ENCODE measurements at regions not wholly inside any gene's neighbourhood (a gene's known extent, or its start where the extent isn't known, plus 50 kb on each side); places are given as distances from the start of the nearest gene placed in this dataset.

GRCh38 chr2:128439031-128439790 is 120.5 kb upstream of the HS6ST1 start:
- no peak overlapping the region for H2AFZ ChIP-seq
- H3K27ac ChIP-seq, result no peak overlapping the region
- TF ChIP-seq EZH2phosphoT487 (IDR thresholded peaks at IDR 0.05; ENCODE audit: low read depth, severe bottlenecking, unreplicated experiment), result no peak
- TF ChIP-seq CTCF (IDR thresholded peaks at IDR 0.05; ENCODE audit: poor library complexity), result no peak
- no peak for TF ChIP-seq EZH2 (IDR thresholded peaks at IDR 0.05; ENCODE audit: borderline replicate concordance)
- no peaks in the 10 kb centered on the region for H3K36me3 ChIP-seq (replicated peaks; ENCODE audit: insufficient read depth, low read depth)
- peaks cover 19% of the 10 kb centered on the region for H3K4me1 ChIP-seq (ENCODE audit: insufficient read depth)
- no peaks in the 10 kb centered on the region for H3K27me3 ChIP-seq
- no peaks in the 10 kb centered on the region for H4K20me1 ChIP-seq (ENCODE audit: insufficient read depth, poor library complexity, severe bottlenecking)
- H3K4me2 ChIP-seq, result no peak overlapping the region
- no peaks in the 10 kb centered on the region for H3K9me3 ChIP-seq (ENCODE audit: low read depth)
- no peak for DNase-seq (ENCODE audit: low spot score)
- H3K9me2 ChIP-seq (replicated peaks; ENCODE audit: insufficient read depth), result no peaks in the 10 kb centered on the region
- H3K4me3 ChIP-seq, result no peak overlapping the region
- WGBS (ENCODE audit: low lambda C conversion rate, missing lambda C conversion rate), result 78% methylated on average over 12 of the region's 12 CpGs
- H3K79me2 ChIP-seq, result no peaks in the 10 kb centered on the region

DNA sequence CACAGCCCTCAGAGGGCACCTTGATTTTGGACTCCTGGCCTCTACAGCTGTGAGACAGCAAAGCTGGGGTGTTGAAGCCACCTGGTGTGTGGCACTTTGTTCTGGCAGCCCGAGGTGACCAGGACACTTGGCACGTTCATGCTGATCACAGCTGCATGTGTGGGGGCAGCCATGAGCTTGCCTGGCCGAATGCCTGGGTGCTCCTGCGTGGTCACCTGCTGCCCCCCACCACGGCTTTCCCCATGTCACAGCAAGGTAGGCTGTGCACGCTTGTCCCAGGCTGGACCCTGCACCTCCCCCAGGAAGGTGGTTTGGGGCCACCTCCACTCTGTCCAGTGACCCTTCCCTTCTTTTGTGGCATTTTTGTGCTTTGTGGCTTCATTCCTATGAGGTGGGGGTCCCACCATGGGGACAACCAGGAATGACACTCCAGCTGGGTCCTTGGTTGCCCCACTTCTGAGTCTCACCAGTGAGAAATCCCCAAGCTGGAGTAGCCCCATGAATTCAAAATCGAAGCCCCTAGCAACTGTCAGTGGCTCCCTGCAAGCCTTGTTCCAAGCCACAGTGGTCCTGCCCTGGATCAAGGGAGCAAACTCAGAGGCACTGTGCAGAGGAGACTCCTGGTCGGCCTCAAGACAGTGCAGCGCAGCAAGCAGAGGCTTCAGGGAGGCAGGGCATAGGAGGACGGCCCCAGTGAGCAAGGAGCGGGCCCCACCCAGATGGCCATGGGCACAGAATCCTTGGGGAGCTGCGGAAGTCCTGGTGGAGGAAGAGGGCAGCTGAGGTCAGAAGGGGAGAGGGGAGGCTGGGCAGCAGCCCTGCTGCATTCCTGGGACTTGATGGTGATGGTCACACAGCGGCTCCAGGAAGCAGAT is 121.4 kb upstream of the HS6ST1 start:
- no peaks in the 10 kb centered on the region for H3K27me3 ChIP-seq
- H3K4me2 ChIP-seq, result no peak overlapping the region
- no peaks in the 10 kb centered on the region for H3K79me2 ChIP-seq
- whole genome bisulfite sequencing (ENCODE audit: low lambda C conversion rate, missing lambda C conversion rate), result 88% methylated on average over 13 of the region's 13 CpGs
- no peaks in the 10 kb centered on the region for H3K9me3 ChIP-seq (ENCODE audit: low read depth)
- peaks cover 19% of the 10 kb centered on the region for H3K4me1 ChIP-seq (ENCODE audit: insufficient read depth)
- no peaks in the 10 kb centered on the region for H3K9me2 ChIP-seq (replicated peaks; ENCODE audit: insufficient read depth)
- no peak for TF ChIP-seq CTCF (IDR thresholded peaks at IDR 0.05; ENCODE audit: poor library complexity)
- no peak for TF ChIP-seq EZH2phosphoT487 (IDR thresholded peaks at IDR 0.05; ENCODE audit: low read depth, severe bottlenecking, unreplicated experiment)
- no peak for TF ChIP-seq EZH2 (IDR thresholded peaks at IDR 0.05; ENCODE audit: borderline replicate concordance)
- H3K27ac ChIP-seq, result no peak overlapping the region
- H4K20me1 ChIP-seq (ENCODE audit: insufficient read depth, poor library complexity, severe bottlenecking), result no peaks in the 10 kb centered on the region
- no peak overlapping the region for H3K4me3 ChIP-seq
- H2AFZ ChIP-seq, result no peak overlapping the region
- no peaks in the 10 kb centered on the region for H3K36me3 ChIP-seq (replicated peaks; ENCODE audit: insufficient read depth, low read depth)
- DNase-seq (ENCODE audit: low spot score), result no peak

DNA sequence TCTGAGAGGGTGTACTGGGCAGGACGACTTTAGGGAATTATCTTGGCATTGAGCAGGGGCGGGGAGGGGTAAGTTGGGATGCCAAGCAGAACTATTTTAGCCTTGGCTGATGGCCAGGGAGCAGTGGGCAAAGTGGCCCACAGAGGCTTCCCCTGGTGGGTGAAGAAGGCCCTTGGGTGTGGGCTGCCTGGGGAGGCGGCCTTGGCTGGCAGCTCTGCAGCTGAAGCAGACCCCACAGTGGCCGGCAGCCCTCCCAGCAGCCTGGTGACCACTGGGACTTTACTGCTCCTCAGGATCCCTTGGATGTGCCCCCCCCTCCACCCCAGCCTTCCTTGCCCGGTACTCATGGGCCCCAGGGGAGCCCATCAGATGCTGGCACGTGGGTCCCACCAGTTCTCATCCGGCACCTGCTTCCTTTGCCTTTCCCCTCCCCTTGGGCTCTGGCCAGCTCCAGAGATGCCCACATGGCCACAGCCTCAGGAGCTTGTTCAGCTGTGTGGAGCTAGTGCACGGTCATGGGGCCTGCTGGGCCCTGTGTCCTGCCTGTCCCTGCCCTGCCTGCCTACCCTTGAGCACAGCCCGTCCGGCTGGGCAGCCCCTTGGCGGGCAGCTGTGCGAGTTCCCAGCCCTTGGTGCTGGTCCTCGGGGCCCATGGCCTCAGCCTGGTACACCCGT is 122.1 kb upstream of the HS6ST1 start:
- no peak overlapping the region for H3K27ac ChIP-seq

More for the DNA sequence above, 122.1 kb upstream of the HS6ST1 start:
- 96% methylated on average over 13 of the region's 14 CpGs for WGBS (ENCODE audit: low lambda C conversion rate, missing lambda C conversion rate)
- Histone ChIP-seq H3K9me2 (replicated peaks; ENCODE audit: insufficient read depth) (no peaks in the 10 kb centered on the region), H2AFZ (no peak overlapping the region), H3K36me3 (replicated peaks; ENCODE audit: insufficient read depth, low read depth) (no peaks in the 10 kb centered on the region), H3K27me3 (no peaks in the 10 kb centered on the region), H3K4me3 (no peak overlapping the region), H3K4me1 (ENCODE audit: insufficient read depth) (peaks cover 19% of the 10 kb centered on the region), H4K20me1 (ENCODE audit: insufficient read depth, poor library complexity, severe bottlenecking) (no peaks in the 10 kb centered on the region), H3K79me2 (no peaks in the 10 kb centered on the region), H3K4me2 (no peak overlapping the region), H3K9me3 (ENCODE audit: low read depth) (no peaks in the 10 kb centered on the region)
- TF ChIP-seq EZH2phosphoT487 (IDR thresholded peaks at IDR 0.05; ENCODE audit: low read depth, severe bottlenecking, unreplicated experiment), result no peak
- no peak for TF ChIP-seq CTCF (IDR thresholded peaks at IDR 0.05; ENCODE audit: poor library complexity)
- no peak for TF ChIP-seq EZH2 (IDR thresholded peaks at IDR 0.05; ENCODE audit: borderline replicate concordance)
- DNase-seq (ENCODE audit: low spot score), result no peak
